DMS53 (cell line): ENCODE measurements at regions not wholly inside any gene's neighbourhood (a gene's known extent, or its start where the extent isn't known, plus 50 kb on each side); places are given as distances from the start of the nearest gene placed in this dataset.

ENCODE experiments used
- DNase-seq: peaks from one replicate; lab custom pipeline; 2025; lab: John Stamatoyannopoulos, UW

- DNase-seq = no peak
These were observed 352.4 kb downstream of the KIF16B start for GRCh38 chr20:16220826-16221225.

DNA sequence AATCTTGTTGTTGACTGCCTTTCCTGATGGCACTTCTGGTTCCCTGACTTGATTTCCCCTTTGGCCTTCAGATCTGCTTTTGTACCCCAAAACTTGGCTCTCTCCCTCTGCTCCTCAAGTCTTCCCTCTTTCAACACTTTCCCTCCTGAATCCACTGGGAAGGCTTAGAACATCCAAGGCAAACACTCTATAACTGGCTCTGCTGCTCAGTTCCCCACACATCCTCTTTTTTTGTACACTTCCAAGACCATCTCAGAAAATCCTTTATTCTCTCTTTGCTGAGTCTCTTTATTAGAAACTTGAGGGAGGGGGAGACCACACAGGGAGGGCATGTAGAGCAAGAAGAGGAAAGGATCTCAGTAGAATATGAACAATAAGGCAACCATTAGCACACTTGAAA, 354.1 kb downstream of the KIF16B start:
- DNase-seq = no peak

- DNase-seq = no peak
These were observed 356.4 kb downstream of the KIF16B start for GRCh38 chr20:16216914-16217230.

DNA sequence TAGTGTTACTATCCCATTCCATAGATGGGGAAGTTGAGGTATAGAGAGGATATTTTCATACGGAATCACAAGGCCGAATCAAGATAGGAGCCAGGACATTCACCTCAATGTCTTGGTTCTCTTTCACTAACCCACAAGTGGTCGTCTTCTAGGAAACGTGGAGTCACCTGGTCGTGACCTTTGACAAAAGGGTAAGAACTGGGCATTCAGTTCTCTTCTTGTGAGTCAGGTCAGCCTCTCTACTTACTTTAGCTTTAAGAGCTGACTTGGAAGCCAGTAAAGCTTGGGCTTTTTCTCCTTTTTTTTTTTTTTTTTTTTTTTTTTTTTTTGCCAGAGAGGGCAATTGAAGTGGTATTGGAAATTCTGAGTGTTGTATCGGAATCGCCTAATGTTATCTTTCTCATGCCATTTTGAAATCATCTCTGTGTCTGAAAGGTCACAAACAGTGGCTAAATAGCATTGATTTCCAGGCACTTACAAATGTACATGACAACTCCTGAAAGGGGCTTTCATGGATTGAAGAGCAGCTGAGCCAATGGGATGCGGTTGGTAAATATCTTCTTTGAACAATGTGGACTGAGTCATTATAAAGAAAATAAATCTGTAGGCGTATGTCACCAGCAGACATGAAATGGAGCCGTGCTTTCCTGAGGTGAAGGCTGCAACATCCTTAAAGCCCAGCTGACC, 356.9 kb downstream of the KIF16B start:
- no peak for DNase-seq

GRCh38 chr20:16215041-16215440, 358.2 kb downstream of the KIF16B start:
- DNase-seq = no peak

DNA sequence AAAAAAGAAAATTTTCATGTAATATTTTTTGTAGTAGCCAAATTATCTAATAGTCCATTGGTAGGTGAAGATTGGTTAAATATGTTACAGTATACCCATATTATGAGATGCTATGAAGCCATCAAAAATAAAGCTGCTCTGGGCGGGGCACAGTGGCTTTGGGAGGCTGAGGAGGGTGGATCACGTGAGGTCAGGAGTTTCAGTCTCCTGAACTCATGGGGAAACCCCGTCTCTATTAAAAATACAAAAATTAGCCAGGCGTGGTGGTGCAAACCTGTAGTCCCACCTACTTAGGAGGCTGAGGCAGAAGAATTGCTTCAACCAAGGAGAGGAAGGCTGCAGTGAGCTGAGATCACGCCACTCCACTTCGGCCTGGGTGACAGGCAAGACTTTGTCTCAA, 360.5 kb downstream of the KIF16B start:
- DNase-seq = no peak

DNA sequence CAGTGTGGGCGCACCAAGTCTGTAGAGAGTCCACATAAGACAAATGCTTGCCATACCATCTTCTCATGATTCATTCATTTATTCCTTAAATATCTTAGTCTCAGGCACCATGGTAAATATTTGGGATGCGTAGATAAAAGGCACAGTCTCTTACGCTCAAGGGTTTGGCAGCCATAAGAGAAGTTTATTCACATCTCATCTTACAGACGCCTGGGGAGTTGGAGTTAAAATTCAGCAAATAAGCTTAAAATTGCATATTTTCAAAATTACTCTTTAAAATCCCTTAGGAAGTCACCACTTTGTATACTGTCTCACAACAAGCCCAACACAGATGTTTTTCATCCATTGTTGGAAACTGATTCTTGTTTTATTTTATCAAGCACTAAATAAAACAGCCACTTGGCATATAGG, 363.3 kb downstream of the KIF16B start:
- no peak for DNase-seq

DNA sequence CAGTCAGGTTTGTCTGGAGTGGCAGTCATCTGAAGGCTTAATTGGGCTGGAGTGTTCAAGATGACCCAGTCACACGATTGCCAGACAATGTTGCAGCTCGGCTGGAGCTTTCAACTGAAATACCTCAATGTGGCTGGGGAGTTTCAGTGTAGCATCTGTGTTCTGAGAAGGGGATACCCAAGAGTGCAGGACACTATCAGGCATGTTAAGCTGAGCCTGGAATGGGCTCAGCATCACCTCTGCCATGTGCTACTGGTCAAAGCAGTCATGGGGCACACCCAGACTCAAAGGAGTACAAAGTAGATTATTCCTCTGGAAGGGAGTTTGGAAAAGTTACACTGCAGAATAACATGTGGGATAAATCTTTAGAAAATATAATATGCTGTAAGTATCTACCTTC, 363.9 kb downstream of the KIF16B start:
- DNase-seq = no peak

- DNase-seq = no peak
These were observed 364.8 kb downstream of the KIF16B start for GRCh38 chr20:16208443-16208842.

- peak; percentile 38 for DNase-seq
These were observed 366.4 kb downstream of the KIF16B start for GRCh38 chr20:16206817-16207216.

GRCh38 chr20:16205507-16205906, 367.7 kb downstream of the KIF16B start:
- peak; percentile 48 for DNase-seq

GRCh38 chr20:16203096-16203495, 370.2 kb downstream of the KIF16B start:
- DNase-seq = no peak

DNA sequence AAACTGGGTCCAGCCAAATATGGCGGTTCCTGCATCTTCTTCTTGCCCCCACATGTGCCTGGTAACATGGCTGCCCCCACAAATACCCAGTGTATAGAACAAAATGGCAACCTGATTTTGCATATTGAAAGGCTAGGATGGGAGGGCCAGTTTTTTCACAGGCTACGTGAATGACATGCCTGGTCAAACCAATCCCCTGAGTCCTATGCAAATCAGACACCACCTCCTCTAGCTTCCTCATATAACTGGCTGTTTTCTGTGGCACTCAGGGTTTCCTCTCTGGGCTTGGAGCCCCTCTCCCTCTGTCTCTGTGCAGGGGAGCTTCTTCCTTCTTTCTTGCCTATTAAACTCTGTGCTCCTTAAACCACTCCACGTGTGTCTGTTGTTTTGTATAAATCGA, 372.1 kb downstream of the KIF16B start:
- DNase-seq = no peak

GRCh38 chr20:16197696-16198095, 375.6 kb downstream of the KIF16B start:
- DNase-seq = no peak

- DNase-seq = no peak
These were observed 377.6 kb downstream of the KIF16B start for GRCh38 chr20:16195671-16196070.

GRCh38 chr20:16194617-16195360, 378.5 kb downstream of the KIF16B start:
- DNase-seq = no peak

GRCh38 chr20:16191496-16191895, 381.8 kb downstream of the KIF16B start:
- DNase-seq = no peak

- no peak for DNase-seq
These were observed 383.9 kb downstream of the KIF16B start for GRCh38 chr20:16189371-16189770.

DNA sequence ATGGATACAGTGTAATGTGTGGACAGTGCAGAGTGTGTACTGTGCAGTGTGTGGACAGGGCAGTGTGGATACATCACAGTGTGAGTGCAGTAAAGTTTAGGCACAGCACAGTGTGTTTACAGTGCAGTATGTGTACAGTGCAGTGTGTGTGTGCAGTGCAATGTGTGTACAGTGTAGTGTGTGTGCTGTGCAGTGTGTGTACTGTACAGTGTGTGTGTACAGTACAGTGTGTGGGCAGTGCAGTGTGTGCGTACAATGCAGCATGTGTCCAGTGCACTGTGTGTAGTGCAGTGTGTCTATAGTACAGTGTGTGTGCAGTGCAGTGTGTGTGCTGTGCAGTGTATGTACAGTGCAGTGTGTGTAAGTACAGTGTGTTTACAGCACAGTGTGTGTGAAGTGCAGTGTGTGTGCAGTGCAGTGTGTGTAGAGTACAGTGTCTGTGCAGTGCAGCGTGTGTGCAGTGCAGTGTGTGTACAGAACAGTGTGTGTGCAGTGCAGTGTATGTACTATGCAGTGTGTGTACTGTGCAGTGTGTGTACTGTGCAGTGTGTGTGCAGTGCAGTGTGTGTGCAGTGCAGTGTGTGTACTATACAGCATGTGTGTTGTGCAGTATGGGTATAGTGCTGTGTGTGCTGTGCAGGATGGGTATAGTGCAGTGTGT, 385.2 kb downstream of the KIF16B start:
- no peak for DNase-seq

DNA sequence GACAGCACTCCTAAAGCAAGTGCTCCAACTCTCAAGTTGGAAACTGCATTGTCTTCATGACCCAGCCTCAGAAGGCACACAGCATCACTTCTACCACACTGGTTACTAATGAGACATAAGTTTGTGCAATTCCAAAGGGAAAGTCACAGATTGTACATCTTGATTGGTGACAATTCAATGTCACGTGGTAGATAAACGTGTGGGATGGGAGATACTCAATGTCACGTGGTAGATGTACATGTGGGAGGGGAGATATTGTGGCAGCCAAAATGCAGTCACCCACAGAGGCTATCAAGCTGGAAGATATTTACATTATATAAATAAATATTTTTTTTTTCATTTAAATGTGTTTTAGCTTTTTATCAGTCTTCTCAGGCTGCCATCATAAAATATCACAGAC, 393.3 kb downstream of the KIF16B start:
- no peak for DNase-seq

- DNase-seq = no peak
These were observed 393.9 kb downstream of the KIF16B start for GRCh38 chr20:16179371-16179770.

- DNase-seq = no peak
These were observed 394.6 kb downstream of the KIF16B start for GRCh38 chr20:16178546-16179135.
